B cell (primary cell): ENCODE measurements at regions not wholly inside any gene's neighbourhood (a gene's known extent, or its start where the extent isn't known, plus 50 kb on each side); places are given as distances from the start of the nearest gene placed in this dataset.
"Not testable (repeated sequence)": the region's sequence is repeated elsewhere in the genome, so short reads cannot be mapped to it uniquely, and the experiment has no call there.

ENCODE experiments used
- ATAC-seq: fragments of 200-7000 bp; cut with Tn5 transposase; one replicate; pipeline ENCODE4 v1.10.0; 2021; ENCODE audit warnings: low read depth, mild to moderate bottlenecking, moderate number of reproducible peaks, moderate library complexity
- CTCF ChIA-PET: fragments of 350-600 bp; sonication (Branson Sonifier 250); formaldehyde crosslinking; loops from one replicate; lab custom pipeline; 2021; ENCODE audit warnings: antibody characterized with exemption, inconsistent platforms; lab: Charles Lee
- POLR2A ChIA-PET: fragments of 350-600 bp; sonication (Branson Sonifier 250); formaldehyde crosslinking; loops from one replicate; lab custom pipeline; 2021; ENCODE audit warnings: antibody characterized with exemption; lab: Charles Lee
- DNase-seq: peaks from one replicate; pipeline ENCODE4 v3.0.0; 2013
- H2AFZ ChIP-seq: 2 replicates; pipeline ENCODE4 v1.6.1; 2012; ENCODE audit warnings: mild to moderate bottlenecking, low read depth, low read length; ENCODE audit not compliant: insufficient read depth, poor library complexity, severe bottlenecking
- H3K27ac ChIP-seq, 2 donors: 1 replicate in 1 of 2; 2 replicates in 1 of 2; pipeline ENCODE4 v1.5.1; 2012 to 2013; ENCODE audit warnings: low read length in 2 of 2, mild to moderate bottlenecking in 2 of 2, moderate library complexity in 1 of 2
- H3K27me3 ChIP-seq, 4 experiments: fragments of 200-600 bp in 1 of 4; sonication (generic) in 1 of 4; replicated peaks in 1 of 4; 1 replicate in 2 of 4; 2 replicates in 2 of 4; pipeline versions ENCODE4 v1.6.1 to v1.7.0; 2013 to 2016; ENCODE audit warnings: low read length in 3 of 4, mild to moderate bottlenecking in 2 of 4, mixed read lengths in 1 of 4, moderate library complexity in 1 of 4; ENCODE audit not compliant: insufficient read depth in 4 of 4, control insufficient read depth in 3 of 4; ENCODE audit errors: control extremely low read depth in 1 of 4
- H3K36me3 ChIP-seq, 2 experiments: replicated peaks in 1 of 2; 1 replicate in 1 of 2; 2 replicates in 1 of 2; pipeline versions ENCODE4 v1.6.1 to v1.7.1; 2013; ENCODE audit warnings: low read length in 1 of 2; ENCODE audit not compliant: insufficient read depth in 2 of 2, control insufficient read depth in 1 of 2; ENCODE audit errors: control extremely low read depth in 1 of 2, extremely low read depth in 1 of 2
- H3K4me1 ChIP-seq, 2 donors: fragments of 200-600 bp in 1 of 2; sonication (generic) in 1 of 2; 1 replicate in 1 of 2; 2 replicates in 1 of 2; pipeline versions ENCODE4 v1.5.1 to v1.6.1; 2013 to 2017; ENCODE audit warnings: low read length in 2 of 2; ENCODE audit not compliant: control insufficient read depth in 2 of 2, insufficient read depth in 2 of 2
- H3K4me2 ChIP-seq: replicated peaks from 2 replicates; pipeline ENCODE3; 2012; ENCODE audit warnings: mild to moderate bottlenecking, low read depth, low read length; ENCODE audit not compliant: poor library complexity, severe bottlenecking
- H3K4me3 ChIP-seq, 5 experiments: fragments of 200-600 bp in 1 of 5; sonication (generic) in 1 of 5; 1 replicate in 3 of 5; 2 replicates in 2 of 5; pipeline versions ENCODE4 v1.5.1 to v1.7.0; 2011 to 2016; ENCODE audit warnings: low read length in 4 of 5, mild to moderate bottlenecking in 4 of 5, low read depth in 2 of 5, control low read depth in 1 of 5, moderate library complexity in 1 of 5; ENCODE audit not compliant: insufficient read depth in 1 of 5; ENCODE audit errors: control extremely low read depth in 1 of 5, extremely low read depth in 1 of 5
- H3K79me2 ChIP-seq: fragments of 200-600 bp; sonication (generic); one replicate; pipeline ENCODE4 v1.6.0; 2016; ENCODE audit warnings: low read length; ENCODE audit not compliant: control insufficient read depth, insufficient read depth
- H3K9ac ChIP-seq: fragments of 200-600 bp; sonication (generic); 2 replicates; pipeline ENCODE4 v1.6.1; 2017; ENCODE audit warnings: mild to moderate bottlenecking, low read length, moderate library complexity
- H3K9me3 ChIP-seq, 3 donors: one replicate each; pipeline versions ENCODE4 v1.6.1 to v1.7.1; 2013; ENCODE audit warnings: low read length in 2 of 3; ENCODE audit not compliant: control insufficient read depth in 2 of 3, insufficient read depth in 1 of 3; ENCODE audit errors: control extremely low read depth in 1 of 3
- H4K20me1 ChIP-seq: 2 replicates; pipeline ENCODE4 v1.6.0; 2012; ENCODE audit warnings: mild to moderate bottlenecking, low read length; ENCODE audit not compliant: insufficient read depth, control insufficient read depth, poor library complexity, severe bottlenecking
- H3K27ac Mint-ChIP-seq: one replicate; pipeline ENCODE4 v1.8.0; 2021; ENCODE audit warnings: mixed read lengths
- H3K27me3 Mint-ChIP-seq: one replicate; pipeline ENCODE4 v1.8.0; 2021; ENCODE audit warnings: mixed read lengths
- H3K4me1 Mint-ChIP-seq: one replicate; pipeline ENCODE4 v1.8.0; 2021; ENCODE audit warnings: mixed read lengths
- H3K4me3 Mint-ChIP-seq: one replicate; pipeline ENCODE4 v1.8.0; 2021; ENCODE audit warnings: mixed read lengths
- H3K9me3 Mint-ChIP-seq: one replicate; pipeline ENCODE4 v1.8.0; 2022; ENCODE audit warnings: mixed read lengths; ENCODE audit not compliant: insufficient read depth
- EZH2 ChIP-seq: IDR thresholded peaks from 2 replicates; pipeline ENCODE4 v1.6.1; 2012; ENCODE audit warnings: borderline replicate concordance, low read depth, mild to moderate bottlenecking, moderate library complexity, low read length; ENCODE audit not compliant: insufficient read depth, poor library complexity, severe bottlenecking
- WGBS: methylation state at CpG from one replicate; pipeline ENCODE4 v1.1.5; 2013; ENCODE audit warnings: missing lambda C conversion rate; ENCODE audit not compliant: insufficient coverage; 5-methylcytosine and 5-hydroxymethylcytosine counted together
- intact Hi-C: fragments of 100-400 bp; cut with micrococcal nuclease; formaldehyde crosslinking; loops from one replicate; pipeline ENCODE4 v1.10.0; 2022
- TF ChIP-seq, protein P1 (sequence below): fragments of 200-600 bp; IDR thresholded peaks from one replicate; pipeline ENCODE4 v1.8.0; 2022; ENCODE audit warnings: antibody characterized with exemption, mild to moderate bottlenecking

DNA sequence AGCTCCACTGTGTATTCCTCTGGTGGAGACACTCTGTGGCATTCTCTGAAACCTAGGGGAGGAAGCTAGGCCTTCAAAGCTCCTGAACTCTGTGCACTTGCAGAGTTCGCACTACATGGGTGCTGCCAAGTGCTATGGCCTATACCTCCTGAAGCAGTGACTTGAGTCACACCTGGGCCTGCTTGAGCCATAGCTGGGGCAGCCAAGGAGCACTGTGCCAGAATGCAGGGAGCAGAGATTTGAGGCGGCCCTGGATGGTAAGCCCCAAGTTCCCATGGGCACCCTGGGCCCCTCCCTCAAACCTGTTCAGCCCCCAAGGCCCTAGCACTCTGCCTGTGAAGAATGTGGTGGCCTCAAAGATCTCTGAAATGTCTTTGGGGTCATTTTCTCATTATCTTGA lies 212.9 kb downstream of the SPATA31A6 start:
- no peak overlapping the region for H3K4me3 ChIP-seq
- H3K79me2 ChIP-seq, result no peaks in the 10 kb centered on the region
- H3K4me2 ChIP-seq, result no peak overlapping the region
- no peaks in the 10 kb centered on the region for H3K9me3 ChIP-seq
- H3K27ac ChIP-seq, result no peak overlapping the region
- no peak overlapping the region for H3K9ac ChIP-seq
- intact Hi-C loops, result no loop called here
- WGBS, result 100% methylated on average over 2 of the region's 2 CpGs
- TF ChIP-seq EZH2, result no peak
- TF ChIP-seq, protein P1, sequence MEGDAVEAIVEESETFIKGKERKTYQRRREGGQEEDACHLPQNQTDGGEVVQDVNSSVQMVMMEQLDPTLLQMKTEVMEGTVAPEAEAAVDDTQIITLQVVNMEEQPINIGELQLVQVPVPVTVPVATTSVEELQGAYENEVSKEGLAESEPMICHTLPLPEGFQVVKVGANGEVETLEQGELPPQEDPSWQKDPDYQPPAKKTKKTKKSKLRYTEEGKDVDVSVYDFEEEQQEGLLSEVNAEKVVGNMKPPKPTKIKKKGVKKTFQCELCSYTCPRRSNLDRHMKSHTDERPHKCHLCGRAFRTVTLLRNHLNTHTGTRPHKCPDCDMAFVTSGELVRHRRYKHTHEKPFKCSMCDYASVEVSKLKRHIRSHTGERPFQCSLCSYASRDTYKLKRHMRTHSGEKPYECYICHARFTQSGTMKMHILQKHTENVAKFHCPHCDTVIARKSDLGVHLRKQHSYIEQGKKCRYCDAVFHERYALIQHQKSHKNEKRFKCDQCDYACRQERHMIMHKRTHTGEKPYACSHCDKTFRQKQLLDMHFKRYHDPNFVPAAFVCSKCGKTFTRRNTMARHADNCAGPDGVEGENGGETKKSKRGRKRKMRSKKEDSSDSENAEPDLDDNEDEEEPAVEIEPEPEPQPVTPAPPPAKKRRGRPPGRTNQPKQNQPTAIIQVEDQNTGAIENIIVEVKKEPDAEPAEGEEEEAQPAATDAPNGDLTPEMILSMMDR, result no peak
- ChIA-PET POLR2A (no interaction called here), CTCF (no interaction called here)
- H3K9me3 Mint-ChIP-seq, result no peaks in the 10 kb centered on the region
- H3K4me1 ChIP-seq, result no peaks in the 10 kb centered on the region
- H3K4me1 Mint-ChIP-seq, result no peaks in the 10 kb centered on the region
- H2AFZ ChIP-seq, result no peak overlapping the region
- no peak overlapping the region for H3K27ac Mint-ChIP-seq
- ATAC-seq (no peak), DNase-seq (no peak)
- no peaks in the 10 kb centered on the region for H3K36me3 ChIP-seq
- H3K27me3 ChIP-seq, result no peaks in the 10 kb centered on the region
- no peak overlapping the region for H3K4me3 Mint-ChIP-seq
- no peaks in the 10 kb centered on the region for H3K27me3 Mint-ChIP-seq
- no peaks in the 10 kb centered on the region for H4K20me1 ChIP-seq

- intact Hi-C loops, H3K4me2 ChIP-seq, H3K4me1 ChIP-seq, H2AFZ ChIP-seq, H3K4me3 Mint-ChIP-seq, CTCF ChIA-PET, H3K79me2 ChIP-seq, H3K36me3 ChIP-seq, POLR2A ChIA-PET, H3K9me3 Mint-ChIP-seq, H3K27me3 Mint-ChIP-seq, H3K27ac ChIP-seq, H4K20me1 ChIP-seq, H3K4me3 ChIP-seq, H3K27ac Mint-ChIP-seq, DNase-seq, H3K27me3 ChIP-seq, H3K4me1 Mint-ChIP-seq, H3K9ac ChIP-seq, H3K9me3 ChIP-seq, ATAC-seq: not testable (repeated sequence)
- WGBS, result no CpG with 5 or more reads among the region's 7 CpGs
Observed at GRCh38 chr9:42397336-42397735, 213.9 kb downstream of the SPATA31A6 start.

GRCh38 chr9:42402919-42403318 lies 219.5 kb downstream of the SPATA31A6 start:
- H3K36me3 ChIP-seq, H4K20me1 ChIP-seq, CTCF ChIA-PET, H3K27ac ChIP-seq, H3K27me3 Mint-ChIP-seq, H2AFZ ChIP-seq, H3K4me3 ChIP-seq, DNase-seq, H3K9ac ChIP-seq, H3K9me3 Mint-ChIP-seq, H3K27me3 ChIP-seq, intact Hi-C loops, POLR2A ChIA-PET, H3K79me2 ChIP-seq, H3K4me1 ChIP-seq, H3K4me1 Mint-ChIP-seq, H3K27ac Mint-ChIP-seq, ATAC-seq, H3K4me3 Mint-ChIP-seq, H3K4me2 ChIP-seq, H3K9me3 ChIP-seq: not testable (repeated sequence)
- no CpG with 5 or more reads among the region's 2 CpGs for WGBS
